Hematopoietic multipotent progenitor cell treated with erythropoietin and hydrocortisone succinate and interleukin-3 and kit ligand, for 6 days (in vitro differentiated cells): ENCODE measurements at regions not wholly inside any gene's neighbourhood (a gene's known extent, or its start where the extent isn't known, plus 50 kb on each side); places are given as distances from the start of the nearest gene placed in this dataset.
A peak's percentile ranks its signal among the peaks of the same experiment; 100 is the strongest.

Experiments
- DNase-seq: peaks from one replicate; pipeline ENCODE4 v3.0.0-alpha.2; 2015

GRCh38 chr2:216808805-216809425 is 50.9 kb downstream of the TNP1 start:
- DNase-seq: no peak

- DNase-seq: no peak
These were observed 52.0 kb downstream of the TNP1 start for GRCh38 chr2:216807857-216808272.

- no peak for DNase-seq
These were observed 55.2 kb downstream of the TNP1 start for GRCh38 chr2:216804357-216805350.

GRCh38 chr2:216803791-216804190 is 56.1 kb downstream of the TNP1 start:
- DNase-seq: no peak

- no peak for DNase-seq
These were observed 57.2 kb downstream of the TNP1 start for GRCh38 chr2:216802516-216803215.

- no peak for DNase-seq
These were observed 59.0 kb downstream of the TNP1 start for GRCh38 chr2:216800836-216801235.

- DNase-seq: peak; percentile 43
These were observed 59.9 kb downstream of the TNP1 start for GRCh38 chr2:216799873-216800431.

- DNase-seq: no peak
These were observed 63.6 kb downstream of the TNP1 start for GRCh38 chr2:216796115-216796840.

GRCh38 chr2:216793386-216793785 is 66.5 kb downstream of the TNP1 start:
- no peak for DNase-seq

GRCh38 chr2:216792222-216793021 is 67.4 kb downstream of the TNP1 start:
- no peak for DNase-seq

GRCh38 chr2:216791303-216791702 is 68.6 kb downstream of the TNP1 start:
- no peak for DNase-seq

- DNase-seq: peak; percentile 92
These were observed 70.8 kb downstream of the TNP1 start for GRCh38 chr2:216789081-216789480.

- DNase-seq: no peak
These were observed 71.9 kb downstream of the TNP1 start for GRCh38 chr2:216787851-216788540.

- no peak for DNase-seq
These were observed 73.2 kb downstream of the TNP1 start for GRCh38 chr2:216786676-216787075.

GRCh38 chr2:216784456-216784855 is 75.4 kb downstream of the TNP1 start:
- no peak for DNase-seq

GRCh38 chr2:216781709-216782108 is 78.2 kb downstream of the TNP1 start:
- DNase-seq: no peak

- DNase-seq: no peak
These were observed 79.0 kb downstream of the TNP1 start for GRCh38 chr2:216780843-216781242.

- peak; percentile 97 for DNase-seq
These were observed 82.1 kb downstream of the TNP1 start for GRCh38 chr2:216777637-216778273.

- peak; percentile 11 for DNase-seq
These were observed 80.9 kb upstream of the IGFBP5 start for GRCh38 chr2:216776066-216776850.

- DNase-seq: peak; percentile 74
These were observed 79.7 kb upstream of the IGFBP5 start for GRCh38 chr2:216775043-216775453.
